GM21515 (cell line): ENCODE measurements at regions not wholly inside any gene's neighbourhood (a gene's known extent, or its start where the extent isn't known, plus 50 kb on each side); places are given as distances from the start of the nearest gene placed in this dataset.
A peak's percentile ranks its signal among the peaks of the same experiment; 100 is the strongest.
"Not testable (repeated sequence)": the region's sequence is repeated elsewhere in the genome, so short reads cannot be mapped to it uniquely, and the experiment has no call there.

Experiments
- ATAC-seq: cut with Tn5 transposase; IDR thresholded peaks from one replicate; pipeline ENCODE4 v1.9.1; 2021; ENCODE audit not compliant: unreplicated experiment

DNA sequence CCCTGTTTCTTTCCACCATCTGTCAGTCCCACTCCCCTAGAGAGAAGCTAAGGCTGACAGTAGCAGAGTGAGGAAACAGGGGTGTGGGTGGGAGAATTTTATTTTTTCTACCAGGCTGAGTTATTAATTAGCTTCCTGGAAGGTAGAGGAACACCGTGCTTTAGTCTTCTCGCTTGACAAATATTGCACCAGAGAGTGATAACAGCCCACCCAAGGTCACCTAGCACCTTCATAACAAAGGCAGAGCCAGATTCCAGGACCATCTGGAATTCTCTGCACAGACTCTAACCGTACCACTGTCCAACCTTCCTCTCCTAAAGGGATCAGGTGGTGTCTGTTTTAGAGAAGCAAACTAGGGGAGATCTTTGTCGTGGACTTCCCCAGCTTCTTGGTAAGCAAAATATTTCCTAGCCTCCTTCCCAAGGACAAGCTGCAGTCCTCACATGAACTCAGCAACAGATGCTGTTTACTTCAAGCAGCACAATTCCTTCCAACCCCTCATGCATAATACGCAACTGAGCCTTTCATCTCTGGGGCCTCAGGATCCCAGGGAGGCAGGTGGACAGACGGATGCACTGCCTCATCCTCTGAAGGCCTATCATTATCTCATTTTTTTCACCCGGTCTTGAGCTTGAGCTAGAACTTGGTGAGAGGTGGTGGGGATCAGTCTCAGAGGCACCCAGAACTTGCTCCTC lies 308.7 kb upstream of the BRINP1 start:
- ATAC-seq, result no peak

GRCh38 chr9:119675951-119676350 lies 306.7 kb upstream of the BRINP1 start:
- no peak for ATAC-seq

DNA sequence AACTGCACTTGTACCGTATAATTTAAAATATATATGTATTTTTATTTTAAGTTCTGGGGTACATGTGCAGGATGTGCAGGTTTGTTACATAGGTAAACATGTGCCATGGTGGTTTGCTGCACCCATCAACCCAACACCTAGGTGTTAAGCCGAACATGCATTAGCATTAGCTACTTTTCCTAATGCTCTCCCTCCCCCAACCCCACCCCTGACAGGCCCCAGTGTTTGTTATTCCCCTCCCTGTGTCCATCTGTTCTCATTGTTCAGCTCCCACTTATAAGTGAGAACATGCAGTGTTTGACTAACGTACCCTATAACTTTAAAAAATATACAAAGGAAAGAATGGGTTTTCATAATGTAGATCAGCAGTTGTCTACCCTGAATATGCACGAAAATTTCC lies 303.5 kb upstream of the BRINP1 start:
- not testable (repeated sequence) for ATAC-seq

- no peak for ATAC-seq
Measured at GRCh38 chr9:119667916-119668315, 298.7 kb upstream of the BRINP1 start.

DNA sequence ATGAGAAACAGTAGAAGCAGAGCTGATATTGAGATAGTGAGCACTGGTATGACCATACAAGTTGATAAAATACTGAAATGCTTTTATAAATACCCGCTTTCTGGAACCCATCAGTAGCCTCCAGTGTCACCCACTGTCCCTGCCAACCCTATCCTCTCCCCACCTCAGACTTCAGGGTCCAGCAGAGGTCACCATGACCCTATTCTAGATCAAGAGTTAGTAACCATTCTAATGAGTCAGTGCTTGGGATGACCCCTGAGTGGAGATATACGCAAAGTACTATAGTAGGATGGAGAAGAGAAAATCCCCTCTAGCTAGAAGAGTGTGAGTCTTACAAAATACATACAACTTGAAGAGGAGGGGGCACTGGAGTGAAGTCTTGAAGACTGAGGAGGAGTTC lies 297.9 kb upstream of the BRINP1 start:
- no peak for ATAC-seq

GRCh38 chr9:119662329-119662728 lies 293.1 kb upstream of the BRINP1 start:
- no peak for ATAC-seq

GRCh38 chr9:119652931-119653330 lies 283.7 kb upstream of the BRINP1 start:
- ATAC-seq, result no peak

GRCh38 chr9:119649205-119649604 lies 280.0 kb upstream of the BRINP1 start:
- ATAC-seq, result no peak

DNA sequence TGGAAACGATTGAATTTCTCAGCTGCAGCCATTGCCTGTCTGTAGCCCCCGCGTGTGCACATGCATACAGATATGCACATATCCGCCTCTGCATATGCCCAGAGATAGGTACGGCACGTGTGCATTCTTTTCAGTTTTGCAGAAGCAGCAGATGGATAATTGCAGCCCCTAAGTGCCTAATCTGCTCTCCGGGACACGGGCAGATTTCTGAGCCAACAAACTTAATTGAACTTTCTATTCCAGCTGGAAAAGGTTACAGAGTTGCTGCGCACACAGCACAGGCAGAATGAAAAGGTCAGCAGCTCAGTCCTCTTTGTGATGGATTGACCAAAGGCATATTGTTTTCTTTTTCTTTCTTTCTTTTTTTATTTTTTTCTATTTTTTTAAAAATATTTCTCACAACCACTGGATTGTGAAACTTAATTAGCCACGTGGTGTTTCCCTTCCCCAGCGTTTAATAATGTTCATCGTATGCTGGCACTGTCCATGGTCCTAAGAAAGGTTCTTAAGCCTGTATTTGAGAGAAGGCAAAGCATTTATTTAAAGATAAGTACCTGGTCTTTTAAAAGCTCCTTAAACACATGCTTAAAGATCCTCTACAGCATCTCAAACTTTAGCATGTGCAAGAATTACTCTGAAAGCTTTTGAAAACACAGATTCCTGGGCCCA lies 270.2 kb upstream of the BRINP1 start:
- no peak for ATAC-seq

- ATAC-seq, result no peak
Measured at GRCh38 chr9:119634006-119634405, 264.8 kb upstream of the BRINP1 start.

- no peak for ATAC-seq
Measured at GRCh38 chr9:119611565-119611964, 242.3 kb upstream of the BRINP1 start.

DNA sequence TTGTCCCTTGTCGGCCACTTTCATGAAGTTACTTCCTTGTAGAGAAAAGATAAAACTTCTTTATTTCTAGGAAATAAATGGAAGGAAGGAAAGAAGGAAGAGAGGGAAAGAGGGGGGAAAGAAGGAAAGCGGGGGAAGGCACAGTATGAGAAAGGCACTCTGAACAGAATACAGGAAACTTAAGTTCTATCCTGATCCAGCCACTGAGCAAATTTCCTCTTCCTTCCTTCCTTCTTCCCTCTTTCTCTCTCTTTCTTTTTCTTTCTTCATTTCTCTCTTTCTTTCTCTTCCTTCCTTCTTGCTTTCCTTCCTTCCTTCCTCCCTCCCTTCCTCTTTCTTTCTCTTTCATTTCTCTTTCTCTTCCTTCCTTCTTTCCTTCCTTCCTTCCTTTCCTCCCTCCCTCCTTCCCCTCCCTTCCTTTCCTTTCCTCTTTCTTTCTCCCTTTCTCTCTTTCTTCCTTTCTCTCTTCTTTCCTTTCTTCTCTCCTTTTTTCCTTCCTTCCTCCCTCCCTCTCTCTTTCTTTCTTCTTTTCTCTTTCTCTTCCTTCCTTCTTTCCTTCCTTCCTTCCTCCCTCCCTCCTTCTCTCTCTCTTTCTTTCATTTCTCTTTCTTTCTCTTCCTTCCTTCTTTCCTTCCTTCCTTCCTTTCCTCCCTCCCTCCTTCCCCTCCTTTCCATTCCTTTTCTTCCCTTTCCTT lies 240.2 kb upstream of the BRINP1 start:
- ATAC-seq, result no peak

DNA sequence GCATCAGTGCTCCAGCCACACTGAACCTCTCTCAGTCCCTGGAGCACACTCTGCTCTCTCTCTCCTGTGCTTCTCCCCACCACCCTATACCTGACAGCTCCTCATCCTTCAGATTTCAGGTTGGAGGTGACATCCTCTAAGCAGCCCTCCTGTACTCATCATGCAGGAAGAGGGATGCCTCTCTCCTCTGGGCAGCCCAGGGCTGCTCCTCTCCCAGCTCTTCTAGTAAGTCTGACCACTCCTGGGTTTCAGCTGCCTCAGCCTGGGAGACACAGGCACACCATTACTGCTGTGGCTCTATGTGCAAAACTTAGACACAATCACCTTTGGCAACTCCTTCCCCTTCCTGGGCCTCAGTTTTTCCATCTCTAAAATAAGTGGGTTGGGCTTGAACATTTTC lies 232.4 kb upstream of the BRINP1 start:
- ATAC-seq, result no peak

- no peak for ATAC-seq
Measured at GRCh38 chr9:119597499-119597898, 228.3 kb upstream of the BRINP1 start.

- no peak for ATAC-seq
Measured at GRCh38 chr9:119596703-119597102, 227.5 kb upstream of the BRINP1 start.

GRCh38 chr9:119588874-119589744 lies 219.9 kb upstream of the BRINP1 start:
- no peak for ATAC-seq

- no peak for ATAC-seq
Measured at GRCh38 chr9:119577881-119578280, 208.6 kb upstream of the BRINP1 start.

GRCh38 chr9:119559986-119560385 lies 190.8 kb upstream of the BRINP1 start:
- no peak for ATAC-seq

DNA sequence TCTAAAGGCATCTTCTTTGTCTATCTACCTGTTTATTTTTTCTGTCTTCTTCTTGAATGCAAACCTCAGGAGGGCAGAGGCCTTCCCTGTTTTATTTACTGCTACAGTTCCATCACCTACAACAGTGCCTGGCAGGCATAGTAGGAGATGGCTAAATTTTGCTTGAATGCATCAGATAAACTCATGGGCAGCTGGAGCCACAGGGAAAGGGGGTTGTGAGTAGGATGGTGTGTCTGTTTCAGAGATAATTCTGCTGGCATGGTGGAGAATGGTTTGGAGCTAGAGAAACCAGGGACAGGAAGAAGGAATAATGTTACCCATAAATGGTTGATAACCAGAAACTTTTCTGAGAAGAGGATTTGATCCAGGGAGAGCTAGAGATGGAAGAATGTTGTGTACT lies 189.8 kb upstream of the BRINP1 start:
- no peak for ATAC-seq

GRCh38 chr9:119556129-119556875 lies 187.1 kb upstream of the BRINP1 start:
- ATAC-seq, result peak; percentile 98

- ATAC-seq, result no peak
Measured at GRCh38 chr9:119544492-119544891, 175.3 kb upstream of the BRINP1 start.
